ENCODE measurements at regions not wholly inside any gene's neighbourhood (a gene's known extent, or its start where the extent isn't known, plus 50 kb on each side); places are given as distances from the start of the nearest gene placed in this dataset.

- TF ChIP-seq CTCF (IDR thresholded peaks at IDR 0.05) (no peak), POLR2A (IDR thresholded peaks at IDR 0.05) (no peak)
Observed at GRCh38 chr3:116808725-116809124, 99.1 kb downstream of the TUSC7 start.

Data from Peyer's patch (tissue), 4 donors.